Ovary (tissue), 3 donors: ENCODE measurements at regions not wholly inside any gene's neighbourhood (a gene's known extent, or its start where the extent isn't known, plus 50 kb on each side); places are given as distances from the start of the nearest gene placed in this dataset.

Experiments
- POLR2A ChIP-seq: fragments of 450-650 bp; IDR thresholded peaks from one replicate; pipeline ENCODE4 v1.6.1; 2017; ENCODE audit warnings: antibody characterized with exemption, mild to moderate bottlenecking, moderate library complexity
- TF ChIP-seq, protein P1 (sequence below), 3 donors: fragments of 450-650 bp in 2 of 3; fragments of 200-600 bp in 1 of 3; IDR thresholded peaks; one replicate each; pipeline versions ENCODE4 v1.5.1 to v1.8.0; 2016 to 2022; ENCODE audit warnings: antibody characterized with exemption in 3 of 3, mild to moderate bottlenecking in 1 of 3
- donor health status: DM: no; HTN: no; CAD: no.

DNA sequence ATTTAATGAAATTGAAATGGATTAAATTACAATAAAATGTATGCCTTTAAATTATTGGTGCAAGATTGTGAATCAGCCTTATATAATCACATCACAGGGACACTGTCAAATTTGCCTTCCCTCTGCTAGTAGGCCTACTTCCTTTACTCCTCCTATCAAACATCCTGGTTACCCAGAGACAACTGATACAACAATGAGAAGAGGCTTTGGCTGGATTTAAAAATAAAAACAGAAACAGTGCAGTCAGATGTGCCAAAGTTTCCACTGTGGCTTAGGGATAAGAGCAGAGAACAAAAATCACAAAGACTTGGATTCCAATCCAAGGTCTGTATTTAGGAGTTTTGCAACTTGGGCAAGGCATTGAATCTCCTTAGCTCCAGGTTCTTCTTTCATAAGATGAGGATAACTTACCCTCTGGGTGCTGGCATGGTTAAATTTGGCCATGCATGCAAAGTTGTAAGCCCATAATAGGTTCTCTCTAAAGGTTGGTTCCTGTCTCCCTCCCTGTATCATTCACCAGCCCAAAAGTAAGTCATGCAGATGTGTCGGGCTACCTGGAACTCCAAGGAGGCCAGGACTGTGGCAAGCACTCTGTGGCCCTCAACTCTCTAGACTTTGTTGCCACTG lies 99.3 kb upstream of the LRATD1 start:
- TF ChIP-seq, protein P1, sequence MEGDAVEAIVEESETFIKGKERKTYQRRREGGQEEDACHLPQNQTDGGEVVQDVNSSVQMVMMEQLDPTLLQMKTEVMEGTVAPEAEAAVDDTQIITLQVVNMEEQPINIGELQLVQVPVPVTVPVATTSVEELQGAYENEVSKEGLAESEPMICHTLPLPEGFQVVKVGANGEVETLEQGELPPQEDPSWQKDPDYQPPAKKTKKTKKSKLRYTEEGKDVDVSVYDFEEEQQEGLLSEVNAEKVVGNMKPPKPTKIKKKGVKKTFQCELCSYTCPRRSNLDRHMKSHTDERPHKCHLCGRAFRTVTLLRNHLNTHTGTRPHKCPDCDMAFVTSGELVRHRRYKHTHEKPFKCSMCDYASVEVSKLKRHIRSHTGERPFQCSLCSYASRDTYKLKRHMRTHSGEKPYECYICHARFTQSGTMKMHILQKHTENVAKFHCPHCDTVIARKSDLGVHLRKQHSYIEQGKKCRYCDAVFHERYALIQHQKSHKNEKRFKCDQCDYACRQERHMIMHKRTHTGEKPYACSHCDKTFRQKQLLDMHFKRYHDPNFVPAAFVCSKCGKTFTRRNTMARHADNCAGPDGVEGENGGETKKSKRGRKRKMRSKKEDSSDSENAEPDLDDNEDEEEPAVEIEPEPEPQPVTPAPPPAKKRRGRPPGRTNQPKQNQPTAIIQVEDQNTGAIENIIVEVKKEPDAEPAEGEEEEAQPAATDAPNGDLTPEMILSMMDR (IDR thresholded peaks at IDR 0.05) = no peak
- no peak for TF ChIP-seq POLR2A
